ENCODE measurements at regions not wholly inside any gene's neighbourhood (a gene's known extent, or its start where the extent isn't known, plus 50 kb on each side); places are given as distances from the start of the nearest gene placed in this dataset.
"Not testable (repeated sequence)": the region's sequence is repeated elsewhere in the genome, so short reads cannot be mapped to it uniquely, and the experiment has no call there.

- FAIRE-seq: no peak
- no peak for DNase-seq (ENCODE audit: extremely low spot score, insufficient read length, low read depth)
Observed at GRCh38 chr7:25430200-25430931, 202.1 kb upstream of the NPVF start.

- FAIRE-seq (no peak), DNase-seq (ENCODE audit: extremely low spot score, insufficient read length, low read depth) (no peak)
Observed at GRCh38 chr7:25431956-25432450, 203.7 kb upstream of the NPVF start.

DNA sequence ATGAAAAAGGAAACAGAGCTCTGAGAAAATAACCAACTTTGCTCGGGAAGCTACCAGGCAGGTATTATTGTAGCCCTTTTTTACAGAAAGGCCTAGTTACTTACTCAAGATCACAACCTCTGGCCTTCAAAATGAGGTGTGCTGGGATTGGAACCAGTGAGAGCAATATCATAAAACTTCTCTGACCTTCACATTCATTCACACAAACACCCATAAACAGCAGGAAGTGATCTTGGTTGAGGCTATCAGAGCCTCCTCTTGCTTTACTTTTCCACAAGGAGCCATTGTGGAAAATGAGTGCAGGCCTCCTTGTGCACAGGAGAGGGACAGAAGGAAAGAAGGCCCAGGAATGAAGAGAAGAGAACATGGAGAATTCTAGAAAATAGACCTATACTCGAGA is 204.5 kb upstream of the NPVF start:
- no peak for DNase-seq (ENCODE audit: extremely low spot score, insufficient read length, low read depth)
- no peak for FAIRE-seq

GRCh38 chr7:25436413-25436812 is 208.1 kb upstream of the NPVF start:
- DNase-seq (ENCODE audit: extremely low spot score, insufficient read length, low read depth): no peak
- no peak for FAIRE-seq

DNA sequence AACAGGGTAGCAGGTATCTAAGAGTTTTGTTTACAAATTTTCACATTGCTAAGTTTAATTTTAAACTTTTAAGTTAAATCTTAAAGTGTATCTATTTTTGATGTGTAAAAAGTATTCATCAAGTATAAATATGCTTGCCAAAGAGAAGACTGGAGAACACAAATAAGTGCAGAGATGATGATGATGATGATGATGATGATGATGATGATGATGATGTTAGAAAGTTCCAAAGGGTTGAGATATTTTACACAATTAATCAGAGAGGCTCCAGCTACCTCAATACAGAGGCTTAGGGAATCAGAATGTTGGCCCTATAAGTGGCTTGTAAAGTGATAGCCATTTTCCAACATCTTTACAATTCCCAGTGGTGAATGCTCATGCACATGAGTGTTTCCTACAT is 209.0 kb upstream of the NPVF start:
- DNase-seq (ENCODE audit: extremely low spot score, insufficient read length, low read depth): no peak
- FAIRE-seq: no peak

DNA sequence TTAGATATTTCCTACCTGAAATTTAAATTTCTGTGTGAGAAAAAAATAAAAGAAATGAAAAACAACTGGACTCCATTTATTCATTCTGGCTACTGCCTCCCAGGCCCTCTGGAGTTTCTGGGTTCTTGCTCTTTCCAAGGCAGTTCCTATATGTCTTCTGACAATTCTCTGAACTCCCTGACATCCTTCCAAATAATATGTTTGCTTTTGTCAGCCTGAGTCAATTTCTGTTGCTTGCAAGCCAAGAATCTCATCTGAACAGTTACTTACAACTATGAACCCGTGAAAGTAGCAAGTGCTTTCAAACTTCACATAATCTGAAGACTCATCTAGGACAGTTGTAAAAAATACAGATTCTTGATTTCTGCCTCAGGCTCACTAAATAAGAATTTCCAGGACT is 216.7 kb upstream of the NPVF start:
- FAIRE-seq: no peak
- no peak for DNase-seq (ENCODE audit: extremely low spot score, insufficient read length, low read depth)

- DNase-seq (ENCODE audit: extremely low spot score, insufficient read length, low read depth) (no peak), FAIRE-seq (no peak)
Observed at GRCh38 chr7:25448301-25448700, 220.0 kb upstream of the NPVF start.

DNA sequence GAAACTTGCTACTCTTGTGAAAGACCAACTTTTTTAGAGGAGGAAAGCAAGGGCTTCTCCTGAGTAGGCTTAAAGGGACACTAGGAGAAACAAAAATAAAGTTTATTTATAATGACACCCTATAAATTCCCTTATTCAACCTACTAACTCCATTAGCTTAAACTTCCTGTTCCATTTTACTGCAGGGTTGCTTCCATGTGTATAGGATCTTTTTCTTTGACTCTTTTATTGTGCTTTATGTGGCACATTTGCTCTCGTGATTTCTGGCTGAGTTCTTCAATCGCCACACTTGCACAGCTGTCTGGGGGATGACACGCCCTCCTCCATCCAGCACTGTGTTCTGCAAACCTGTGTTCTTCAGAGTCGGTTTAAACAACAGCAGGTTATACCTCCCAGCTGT is 225.7 kb upstream of the NPVF start:
- FAIRE-seq: no peak
- DNase-seq (ENCODE audit: extremely low spot score, insufficient read length, low read depth): no peak

DNA sequence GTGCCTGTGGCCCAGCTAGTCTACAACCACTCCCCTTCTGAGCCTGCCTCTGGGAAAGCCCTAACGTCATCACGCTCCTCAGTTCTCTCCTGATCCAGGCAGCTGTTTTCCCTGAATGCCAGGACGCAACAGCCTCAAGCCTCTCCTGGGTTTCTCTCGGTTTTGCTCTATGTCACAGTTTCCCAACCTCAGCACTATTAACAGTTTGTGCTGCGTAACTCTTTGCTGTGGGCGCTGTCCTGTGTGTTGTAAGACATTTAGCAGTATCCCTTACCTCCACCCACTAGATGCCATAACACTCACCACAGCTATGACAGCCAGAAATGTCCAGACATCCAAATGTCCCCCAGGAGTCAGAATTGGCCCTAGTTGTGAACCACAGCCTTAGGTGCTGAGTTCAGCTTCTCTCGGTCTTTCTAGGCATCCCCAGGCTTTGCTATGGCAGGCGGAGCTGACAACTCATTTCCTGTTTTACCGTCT is 226.3 kb upstream of the NPVF start:
- DNase-seq (ENCODE audit: extremely low spot score, insufficient read length, low read depth) (no peak), FAIRE-seq (no peak)

GRCh38 chr7:25455683-25456251 is 227.5 kb upstream of the NPVF start:
- DNase-seq (ENCODE audit: extremely low spot score, insufficient read length, low read depth): no peak

DNA sequence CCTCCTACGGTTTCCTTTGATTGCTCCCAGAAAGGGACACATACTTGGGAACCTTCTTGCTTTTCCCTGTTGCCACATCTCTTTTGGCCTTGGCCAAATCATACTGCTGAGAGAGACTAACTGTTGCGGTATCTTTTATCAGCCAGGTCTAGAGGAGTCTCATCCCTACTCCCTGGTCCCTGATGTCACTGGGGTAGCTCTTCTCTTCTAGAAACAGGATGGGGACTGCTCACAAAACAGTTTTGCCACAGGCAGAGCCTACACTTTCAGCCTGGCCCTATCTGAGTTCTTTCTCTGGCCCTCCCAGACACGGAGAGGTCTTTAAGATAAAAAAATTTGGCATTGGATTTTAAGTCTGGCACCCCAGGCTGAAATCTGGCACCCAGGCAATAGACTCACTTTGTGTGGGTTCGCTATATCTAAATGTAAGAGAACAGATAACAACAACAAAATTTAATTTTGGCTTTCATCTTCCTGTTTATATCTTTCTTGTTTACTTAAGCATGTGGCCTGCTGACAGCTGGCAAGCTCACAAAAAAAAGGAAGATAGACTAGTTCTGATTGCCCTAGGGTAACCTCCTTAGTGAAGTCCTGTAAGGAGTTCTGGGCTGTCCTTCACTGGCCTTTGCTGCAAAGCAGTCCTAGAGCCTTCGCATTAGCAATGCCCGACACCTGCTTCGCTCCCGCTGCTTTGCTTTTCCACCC is 228.3 kb upstream of the NPVF start:
- FAIRE-seq: no peak
- no peak for DNase-seq (ENCODE audit: extremely low spot score, insufficient read length, low read depth)

More at GRCh38 chr7:25455683-25456251, 227.5 kb upstream of the NPVF start:
- FAIRE-seq: no peak

GRCh38 chr7:25459057-25459456 is 230.8 kb upstream of the NPVF start:
- no peak for DNase-seq (ENCODE audit: extremely low spot score, insufficient read length, low read depth)
- no peak for FAIRE-seq

- no peak for DNase-seq (ENCODE audit: extremely low spot score, insufficient read length, low read depth)
Observed at GRCh38 chr7:25460433-25460832, 232.1 kb upstream of the NPVF start.

GRCh38 chr7:25469669-25470068 is 241.4 kb upstream of the NPVF start:
- DNase-seq (ENCODE audit: extremely low spot score, insufficient read length, low read depth): no peak
- FAIRE-seq: no peak

More at GRCh38 chr7:25460433-25460832, 232.1 kb upstream of the NPVF start:
- no peak for FAIRE-seq

DNA sequence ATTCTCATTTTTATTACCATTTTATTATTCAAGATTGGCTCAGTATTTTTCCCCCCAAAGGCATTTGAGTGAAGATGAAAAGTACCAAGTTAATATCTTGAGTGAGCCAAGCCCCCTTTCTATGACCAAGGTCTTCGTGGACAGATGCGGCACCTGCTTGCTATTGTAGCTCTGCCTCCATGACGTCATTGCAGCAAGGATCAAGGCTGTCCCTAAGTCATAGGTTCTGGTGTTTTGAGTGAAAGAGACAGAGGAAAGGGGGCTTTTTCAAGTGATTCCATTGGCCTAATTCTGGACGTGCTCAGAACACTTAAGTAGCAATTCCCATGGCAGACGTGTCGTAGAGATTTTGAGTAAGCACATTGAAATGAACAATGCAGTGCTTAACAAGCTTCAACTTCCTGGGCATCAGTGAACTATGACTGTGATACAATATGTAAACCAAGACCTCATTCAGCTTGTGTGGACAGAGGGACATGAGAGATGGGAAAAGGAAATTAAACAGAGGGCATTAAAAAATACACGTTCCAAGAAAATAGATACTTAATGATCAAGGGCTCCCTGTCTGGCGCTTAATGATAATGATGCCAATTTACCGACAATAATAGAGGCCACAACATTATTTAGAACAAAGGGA is 248.7 kb upstream of the NPVF start:
- no peak for DNase-seq (ENCODE audit: extremely low spot score, insufficient read length, low read depth)

DNA sequence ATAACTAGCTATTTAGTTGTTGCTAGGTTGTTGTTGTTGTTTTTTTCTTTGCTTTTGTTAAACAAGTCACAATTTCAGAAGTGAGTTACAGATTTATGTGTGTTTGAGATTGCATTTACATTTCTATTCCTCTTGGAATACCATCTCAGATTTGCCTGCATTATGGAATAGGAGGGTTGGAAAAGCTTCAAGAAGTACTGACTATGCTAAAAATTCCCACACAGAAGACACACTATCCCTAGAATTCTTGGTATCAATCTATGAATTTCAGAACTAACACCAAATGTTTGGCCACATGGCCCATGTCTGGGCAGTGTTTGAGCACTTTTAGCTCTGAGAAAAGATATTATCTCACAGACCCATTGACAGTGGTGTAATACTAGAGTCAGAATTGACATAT is 249.9 kb upstream of the NPVF start:
- not testable (repeated sequence) for FAIRE-seq

More for the DNA sequence above, 248.7 kb upstream of the NPVF start:
- FAIRE-seq: no peak

GRCh38 chr7:25478925-25479324 is 250.6 kb upstream of the NPVF start:
- FAIRE-seq (no peak), DNase-seq (ENCODE audit: extremely low spot score, insufficient read length, low read depth) (no peak)

More for the DNA sequence above, 249.9 kb upstream of the NPVF start:
- not testable (repeated sequence) for DNase-seq (ENCODE audit: extremely low spot score, insufficient read length, low read depth)

DNA sequence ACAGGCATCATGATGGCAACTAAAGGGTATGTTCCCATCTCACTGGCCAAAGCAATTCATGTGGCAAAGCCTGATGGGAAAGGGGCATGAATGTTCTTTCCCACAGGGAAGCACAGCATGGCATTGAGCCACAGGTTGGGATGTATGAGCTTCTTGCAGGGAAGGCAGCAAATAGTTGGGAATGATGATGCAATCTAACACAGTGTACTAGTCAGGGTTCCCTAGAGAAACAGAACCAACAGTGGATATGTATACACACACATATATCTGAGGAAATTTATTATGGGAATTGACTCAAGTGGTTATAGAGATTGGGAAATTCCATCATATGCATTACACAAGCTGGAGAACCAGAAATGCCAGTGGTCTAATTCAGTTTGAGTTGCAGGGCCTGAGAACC is 253.6 kb upstream of the NPVF start:
- no peak for DNase-seq (ENCODE audit: extremely low spot score, insufficient read length, low read depth)
- FAIRE-seq: no peak

- FAIRE-seq: no peak
Observed at GRCh38 chr7:25482631-25483030, 254.3 kb upstream of the NPVF start.

DNA sequence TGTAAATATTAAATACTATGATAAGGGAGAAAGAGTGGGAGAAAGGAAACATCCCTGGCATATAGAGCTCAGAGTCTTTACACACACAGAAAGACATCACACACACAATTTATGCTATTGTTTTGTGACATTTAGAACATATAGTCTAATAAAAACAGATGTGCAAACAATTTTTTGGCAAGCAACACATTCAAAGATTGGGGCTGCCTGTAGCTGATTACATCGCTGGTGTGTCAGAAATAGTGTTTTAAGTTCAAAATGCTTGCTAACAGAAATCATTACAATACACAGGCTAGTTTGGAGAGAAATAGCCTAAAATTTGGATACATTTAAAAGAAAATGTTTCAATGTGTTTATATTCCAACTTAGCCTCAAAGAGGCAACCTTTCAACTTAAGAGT is 256.7 kb upstream of the NPVF start:
- no peak for DNase-seq (ENCODE audit: extremely low spot score, insufficient read length, low read depth)
- FAIRE-seq: no peak

More at GRCh38 chr7:25482631-25483030, 254.3 kb upstream of the NPVF start:
- no peak for DNase-seq (ENCODE audit: extremely low spot score, insufficient read length, low read depth)
